ENCODE measurements at regions not wholly inside any gene's neighbourhood (a gene's known extent, or its start where the extent isn't known, plus 50 kb on each side); places are given as distances from the start of the nearest gene placed in this dataset.

DNA sequence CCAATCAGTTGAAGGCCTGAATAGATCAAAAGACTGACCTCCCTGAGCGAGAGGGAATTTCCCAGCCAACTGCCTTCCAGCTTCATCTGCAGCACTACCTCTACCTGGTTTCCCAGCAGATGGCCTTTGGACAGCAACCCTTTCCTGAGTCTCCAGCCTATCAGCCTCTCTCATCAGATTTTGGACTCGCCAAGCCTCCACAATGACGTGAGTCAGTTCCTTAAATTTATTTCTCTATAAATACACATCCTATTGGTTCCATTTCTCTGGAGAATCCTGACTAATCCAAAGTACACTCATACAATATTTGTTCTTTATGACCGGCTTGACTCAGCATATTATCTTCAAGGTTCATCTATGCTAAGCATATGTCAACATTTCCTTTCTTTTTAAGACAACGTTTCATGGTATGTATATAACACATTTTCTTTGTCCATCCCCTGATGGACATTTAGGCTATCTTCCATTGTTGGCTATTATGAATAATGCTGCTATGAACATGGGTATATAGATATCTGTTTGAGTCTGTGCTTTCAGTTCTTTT, 294.6 kb downstream of the LRATD1 start:
- no peaks in the 10 kb centered on the region for H3K36me3 ChIP-seq (ENCODE audit: control insufficient read depth in 1 of 2, insufficient read depth in 2 of 2, low read length in 2 of 2)
- no peaks in the 10 kb centered on the region for H3K27me3 ChIP-seq (ENCODE audit: control insufficient read depth in 1 of 2, insufficient read depth in 2 of 2, low read length in 2 of 2)
- H3K27ac ChIP-seq (ENCODE audit: low read depth, low read length), result no peak overlapping the region
- no peaks in the 10 kb centered on the region for H3K9me3 ChIP-seq (ENCODE audit: control insufficient read depth in 1 of 2, low read length in 2 of 2)
- no peaks in the 10 kb centered on the region for H3K4me1 ChIP-seq (ENCODE audit: control insufficient read depth in 1 of 2, insufficient read depth in 2 of 2, low read length in 2 of 2)
- H3K4me3 ChIP-seq (ENCODE audit: low read depth in 1 of 2, low read length in 2 of 2), result no peak overlapping the region
- H3K9ac ChIP-seq (ENCODE audit: low read depth in 1 of 2, low read length in 2 of 2), result no peak overlapping the region

GRCh38 chr2:14928056-14928455, 295.5 kb downstream of the LRATD1 start:
- Histone ChIP-seq H3K36me3 (ENCODE audit: control insufficient read depth in 1 of 2, insufficient read depth in 2 of 2, low read length in 2 of 2) (no peaks in the 10 kb centered on the region), H3K4me3 (ENCODE audit: low read depth in 1 of 2, low read length in 2 of 2) (no peak overlapping the region), H3K27me3 (ENCODE audit: control insufficient read depth in 1 of 2, insufficient read depth in 2 of 2, low read length in 2 of 2) (no peaks in the 10 kb centered on the region), H3K9ac (ENCODE audit: low read depth in 1 of 2, low read length in 2 of 2) (no peak overlapping the region), H3K27ac (ENCODE audit: low read depth, low read length) (no peak overlapping the region), H3K9me3 (ENCODE audit: control insufficient read depth in 1 of 2, low read length in 2 of 2) (no peaks in the 10 kb centered on the region), H3K4me1 (ENCODE audit: control insufficient read depth in 1 of 2, insufficient read depth in 2 of 2, low read length in 2 of 2) (no peaks in the 10 kb centered on the region)

GRCh38 chr2:14930441-14930840, 297.9 kb downstream of the LRATD1 start:
- H3K27me3 ChIP-seq (ENCODE audit: control insufficient read depth in 1 of 2, insufficient read depth in 2 of 2, low read length in 2 of 2), result no peaks in the 10 kb centered on the region
- H3K9me3 ChIP-seq (ENCODE audit: control insufficient read depth in 1 of 2, low read length in 2 of 2), result no peaks in the 10 kb centered on the region
- no peak overlapping the region for H3K9ac ChIP-seq (ENCODE audit: low read depth in 1 of 2, low read length in 2 of 2)
- no peaks in the 10 kb centered on the region for H3K36me3 ChIP-seq (ENCODE audit: control insufficient read depth in 1 of 2, insufficient read depth in 2 of 2, low read length in 2 of 2)
- no peaks in the 10 kb centered on the region for H3K4me1 ChIP-seq (ENCODE audit: control insufficient read depth in 1 of 2, insufficient read depth in 2 of 2, low read length in 2 of 2)
- H3K27ac ChIP-seq (ENCODE audit: low read depth, low read length), result no peak overlapping the region
- H3K4me3 ChIP-seq (ENCODE audit: low read depth in 1 of 2, low read length in 2 of 2), result no peak overlapping the region

DNA sequence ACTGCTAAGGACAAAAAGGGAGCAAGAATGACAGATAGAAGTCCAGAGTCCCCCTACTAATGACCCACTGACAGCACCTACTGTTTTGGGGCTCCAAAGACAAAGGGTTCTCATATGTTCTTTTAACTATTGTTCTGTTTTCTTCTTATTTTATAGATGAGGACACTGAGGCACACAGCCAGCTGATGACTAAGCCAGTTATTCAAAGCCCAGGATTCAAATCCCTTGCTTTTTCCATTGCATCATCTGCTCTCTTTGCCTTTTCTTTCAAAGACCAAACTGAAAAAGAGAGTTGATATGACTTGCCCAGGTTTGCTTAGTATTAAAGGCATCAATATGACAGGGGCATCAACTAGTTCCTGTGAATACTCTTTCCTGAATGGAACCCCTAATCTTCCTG, 299.8 kb downstream of the LRATD1 start:
- Histone ChIP-seq H3K27ac (ENCODE audit: low read depth, low read length) (no peak overlapping the region), H3K36me3 (ENCODE audit: control insufficient read depth in 1 of 2, insufficient read depth in 2 of 2, low read length in 2 of 2) (no peaks in the 10 kb centered on the region), H3K4me1 (ENCODE audit: control insufficient read depth in 1 of 2, insufficient read depth in 2 of 2, low read length in 2 of 2) (no peaks in the 10 kb centered on the region), H3K9ac (ENCODE audit: low read depth in 1 of 2, low read length in 2 of 2) (no peak overlapping the region), H3K4me3 (ENCODE audit: low read depth in 1 of 2, low read length in 2 of 2) (no peak overlapping the region), H3K9me3 (ENCODE audit: control insufficient read depth in 1 of 2, low read length in 2 of 2) (peaks cover 0 to 2% of the 10 kb centered on the region in 2 donors), H3K27me3 (ENCODE audit: control insufficient read depth in 1 of 2, insufficient read depth in 2 of 2, low read length in 2 of 2) (no peaks in the 10 kb centered on the region)

GRCh38 chr2:14933753-14934152, 301.2 kb downstream of the LRATD1 start:
- Histone ChIP-seq H3K4me1 (ENCODE audit: control insufficient read depth in 1 of 2, insufficient read depth in 2 of 2, low read length in 2 of 2) (no peaks in the 10 kb centered on the region), H3K9ac (ENCODE audit: low read depth in 1 of 2, low read length in 2 of 2) (no peak overlapping the region), H3K9me3 (ENCODE audit: control insufficient read depth in 1 of 2, low read length in 2 of 2) (peaks cover 0 to 3% of the 10 kb centered on the region in 2 donors), H3K27me3 (ENCODE audit: control insufficient read depth in 1 of 2, insufficient read depth in 2 of 2, low read length in 2 of 2) (no peaks in the 10 kb centered on the region), H3K36me3 (ENCODE audit: control insufficient read depth in 1 of 2, insufficient read depth in 2 of 2, low read length in 2 of 2) (no peaks in the 10 kb centered on the region), H3K4me3 (ENCODE audit: low read depth in 1 of 2, low read length in 2 of 2) (no peak overlapping the region), H3K27ac (ENCODE audit: low read depth, low read length) (no peak overlapping the region)

DNA sequence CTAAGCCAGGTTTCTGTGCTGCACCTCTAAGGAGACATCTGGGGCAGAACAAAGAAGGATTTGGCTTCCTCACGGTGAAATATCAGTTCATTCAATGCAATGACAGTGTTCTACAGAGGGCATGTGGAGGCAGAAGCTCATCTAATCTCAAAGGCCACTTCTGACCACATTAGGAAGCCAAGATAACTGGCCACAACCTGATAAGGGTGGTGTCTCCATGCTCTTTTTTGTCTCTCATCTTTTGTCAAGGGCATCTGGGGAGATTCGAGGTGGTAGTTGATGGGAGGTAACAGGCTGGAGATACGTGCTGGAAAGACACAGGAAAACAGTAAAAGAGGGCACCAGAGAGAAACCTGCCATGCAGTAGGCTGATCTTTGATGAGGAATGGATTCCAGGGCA, 303.9 kb downstream of the LRATD1 start:
- no peaks in the 10 kb centered on the region for H3K36me3 ChIP-seq (ENCODE audit: control insufficient read depth in 1 of 2, insufficient read depth in 2 of 2, low read length in 2 of 2)
- H3K27me3 ChIP-seq (ENCODE audit: control insufficient read depth in 1 of 2, insufficient read depth in 2 of 2, low read length in 2 of 2), result no peaks in the 10 kb centered on the region
- H3K9me3 ChIP-seq (ENCODE audit: control insufficient read depth in 1 of 2, low read length in 2 of 2), result peaks cover 0 to 3% of the 10 kb centered on the region in 2 donors
- no peak overlapping the region for H3K27ac ChIP-seq (ENCODE audit: low read depth, low read length)
- H3K9ac ChIP-seq (ENCODE audit: low read depth in 1 of 2, low read length in 2 of 2), result no peak overlapping the region
- no peaks in the 10 kb centered on the region for H3K4me1 ChIP-seq (ENCODE audit: control insufficient read depth in 1 of 2, insufficient read depth in 2 of 2, low read length in 2 of 2)
- H3K4me3 ChIP-seq (ENCODE audit: low read depth in 1 of 2, low read length in 2 of 2), result no peak overlapping the region

- no peak overlapping the region for H3K27ac ChIP-seq (ENCODE audit: low read depth, low read length)
- H3K4me3 ChIP-seq (ENCODE audit: low read depth in 1 of 2, low read length in 2 of 2), result no peak overlapping the region
- H3K4me1 ChIP-seq (ENCODE audit: control insufficient read depth in 1 of 2, insufficient read depth in 2 of 2, low read length in 2 of 2), result no peaks in the 10 kb centered on the region
- no peaks in the 10 kb centered on the region for H3K27me3 ChIP-seq (ENCODE audit: control insufficient read depth in 1 of 2, insufficient read depth in 2 of 2, low read length in 2 of 2)
- H3K36me3 ChIP-seq (ENCODE audit: control insufficient read depth in 1 of 2, insufficient read depth in 2 of 2, low read length in 2 of 2), result no peaks in the 10 kb centered on the region
- H3K9me3 ChIP-seq (ENCODE audit: control insufficient read depth in 1 of 2, low read length in 2 of 2), result peaks cover 0 to 3% of the 10 kb centered on the region in 2 donors
- no peak overlapping the region for H3K9ac ChIP-seq (ENCODE audit: low read depth in 1 of 2, low read length in 2 of 2)
Measured at GRCh38 chr2:14937336-14937735, 304.8 kb downstream of the LRATD1 start.

DNA sequence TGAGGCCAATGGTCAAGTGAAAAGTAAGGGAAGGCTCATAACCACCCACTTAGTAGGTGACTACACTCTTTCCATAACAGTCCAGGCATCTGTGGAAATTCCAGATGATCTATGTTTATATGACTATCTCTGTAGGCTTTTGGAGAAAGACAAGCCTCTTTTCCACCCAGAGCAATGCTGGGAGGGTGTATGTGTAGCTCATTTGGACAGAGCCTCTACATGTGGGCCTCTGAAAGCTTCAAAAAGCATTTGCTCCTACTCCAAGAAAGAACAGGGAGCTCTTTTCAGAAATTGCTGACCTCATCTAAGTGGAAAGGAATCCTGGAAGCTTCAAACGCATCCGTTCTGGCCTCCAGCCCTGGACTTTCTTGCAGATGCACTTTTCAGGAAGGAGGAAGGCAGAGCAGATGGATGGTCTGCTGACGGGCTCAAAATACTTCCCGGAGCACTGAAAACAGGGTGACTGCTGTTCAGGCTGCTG, 308.7 kb downstream of the LRATD1 start:
- no peaks in the 10 kb centered on the region for H3K27me3 ChIP-seq (ENCODE audit: control insufficient read depth in 1 of 2, insufficient read depth in 2 of 2, low read length in 2 of 2)
- H3K36me3 ChIP-seq (ENCODE audit: control insufficient read depth in 1 of 2, insufficient read depth in 2 of 2, low read length in 2 of 2), result no peaks in the 10 kb centered on the region
- H3K4me3 ChIP-seq (ENCODE audit: low read depth in 1 of 2, low read length in 2 of 2), result no peak overlapping the region
- H3K9ac ChIP-seq (ENCODE audit: low read depth in 1 of 2, low read length in 2 of 2), result no peak overlapping the region
- no peaks in the 10 kb centered on the region for H3K4me1 ChIP-seq (ENCODE audit: control insufficient read depth in 1 of 2, insufficient read depth in 2 of 2, low read length in 2 of 2)
- H3K27ac ChIP-seq (ENCODE audit: low read depth, low read length), result no peak overlapping the region
- peaks cover 0 to 3% of the 10 kb centered on the region in 2 donors for H3K9me3 ChIP-seq (ENCODE audit: control insufficient read depth in 1 of 2, low read length in 2 of 2)

DNA sequence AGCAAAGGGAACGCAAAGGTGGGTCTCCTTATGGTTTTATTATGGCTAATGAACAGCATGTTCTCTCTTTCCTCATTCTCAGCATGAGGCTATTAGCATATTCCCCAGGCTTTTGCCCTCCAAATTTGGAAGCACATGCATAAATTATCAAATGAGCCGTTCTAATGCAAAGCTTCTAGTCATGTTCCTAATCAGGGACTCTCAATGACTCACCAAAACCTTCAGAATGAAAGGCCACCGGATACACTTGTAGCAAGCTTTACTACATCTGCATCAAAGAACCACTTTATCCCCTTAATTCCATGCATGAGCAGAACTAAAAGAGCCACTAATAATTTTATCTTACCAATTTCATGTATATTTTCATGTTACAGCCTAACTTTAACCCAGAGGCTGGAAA, 310.5 kb downstream of the LRATD1 start:
- Histone ChIP-seq H3K36me3 (ENCODE audit: control insufficient read depth in 1 of 2, insufficient read depth in 2 of 2, low read length in 2 of 2) (no peaks in the 10 kb centered on the region), H3K4me3 (ENCODE audit: low read depth in 1 of 2, low read length in 2 of 2) (no peak overlapping the region), H3K27ac (ENCODE audit: low read depth, low read length) (no peak overlapping the region), H3K4me1 (ENCODE audit: control insufficient read depth in 1 of 2, insufficient read depth in 2 of 2, low read length in 2 of 2) (no peaks in the 10 kb centered on the region), H3K9me3 (ENCODE audit: control insufficient read depth in 1 of 2, low read length in 2 of 2) (no peaks in the 10 kb centered on the region), H3K27me3 (ENCODE audit: control insufficient read depth in 1 of 2, insufficient read depth in 2 of 2, low read length in 2 of 2) (no peaks in the 10 kb centered on the region), H3K9ac (ENCODE audit: low read depth in 1 of 2, low read length in 2 of 2) (no peak overlapping the region)

DNA sequence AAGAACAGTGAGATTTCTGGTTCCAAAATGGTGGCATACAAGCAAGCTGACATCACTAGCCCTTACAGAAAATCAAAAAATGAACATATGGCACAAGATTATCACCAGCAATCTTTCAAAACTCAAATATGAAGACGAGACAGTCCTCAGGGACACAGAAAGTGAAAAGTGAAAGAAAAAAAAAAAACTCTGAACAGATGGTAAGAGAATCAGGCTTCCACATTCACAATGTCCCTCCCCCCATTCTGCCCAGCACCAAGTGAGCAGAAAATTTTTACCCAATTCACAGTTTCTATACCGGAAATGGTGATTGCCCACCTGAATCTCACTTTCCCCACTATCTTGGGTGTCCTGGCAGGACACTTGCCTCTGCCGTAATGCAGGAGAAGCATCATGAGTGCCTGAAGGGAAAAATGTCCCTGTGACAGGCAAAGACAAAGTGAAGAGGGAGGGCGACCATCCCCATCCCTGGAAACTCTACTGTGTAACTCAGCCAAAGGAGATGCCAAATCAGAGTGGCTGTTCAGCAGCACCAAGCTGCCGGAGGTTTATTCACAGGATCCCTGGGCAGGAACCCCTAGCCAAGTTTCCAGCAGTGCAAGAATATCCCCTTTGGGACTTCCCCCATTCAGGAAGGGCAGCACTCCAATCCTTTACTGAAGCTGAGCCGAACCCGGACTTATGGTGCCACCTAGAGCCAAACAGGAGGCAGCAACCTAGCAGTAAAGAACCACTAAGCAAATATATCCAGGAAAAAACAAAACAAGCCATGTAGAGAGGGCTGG, 312.2 kb downstream of the LRATD1 start:
- Histone ChIP-seq H3K4me3 (ENCODE audit: low read depth in 1 of 2, low read length in 2 of 2) (no peak overlapping the region), H3K9me3 (ENCODE audit: control insufficient read depth in 1 of 2, low read length in 2 of 2) (no peaks in the 10 kb centered on the region), H3K27me3 (ENCODE audit: control insufficient read depth in 1 of 2, insufficient read depth in 2 of 2, low read length in 2 of 2) (no peaks in the 10 kb centered on the region), H3K4me1 (ENCODE audit: control insufficient read depth in 1 of 2, insufficient read depth in 2 of 2, low read length in 2 of 2) (no peaks in the 10 kb centered on the region), H3K36me3 (ENCODE audit: control insufficient read depth in 1 of 2, insufficient read depth in 2 of 2, low read length in 2 of 2) (no peaks in the 10 kb centered on the region), H3K9ac (ENCODE audit: low read depth in 1 of 2, low read length in 2 of 2) (no peak overlapping the region), H3K27ac (ENCODE audit: low read depth, low read length) (no peak overlapping the region)
